22Rv1 (cell line): ENCODE measurements at regions not wholly inside any gene's neighbourhood (a gene's known extent, or its start where the extent isn't known, plus 50 kb on each side); places are given as distances from the start of the nearest gene placed in this dataset.

ENCODE experiments used
- ZFX ChIP-seq: fragments of 450-650 bp; IDR thresholded peaks from 2 replicates; pipeline ENCODE4 v1.6.1; 2017; ENCODE audit warnings: antibody characterized with exemption, borderline replicate concordance
- TF ChIP-seq, protein P1 (sequence below): fragments of 450-650 bp; IDR thresholded peaks from 2 replicates; pipeline ENCODE4 v1.5.1; 2017; ENCODE audit warnings: mild to moderate bottlenecking

DNA sequence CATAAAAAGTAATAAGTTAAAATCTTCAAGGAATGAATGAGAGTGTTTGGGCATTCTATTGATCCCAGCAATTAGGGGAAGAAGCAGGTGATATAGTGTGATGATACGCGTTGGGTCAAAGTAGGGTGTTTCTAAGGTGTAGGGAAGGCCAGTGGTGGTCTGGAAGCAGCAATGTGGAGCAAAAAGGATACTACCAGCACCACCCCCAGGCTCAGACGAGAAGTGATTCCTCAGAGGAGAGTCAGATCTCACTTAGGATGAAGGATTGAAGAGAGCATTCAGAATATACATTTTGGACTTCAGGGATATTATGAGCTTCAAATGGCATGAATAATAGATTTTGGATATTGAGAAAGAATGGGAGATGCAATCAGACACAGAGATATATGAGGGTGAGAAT is 497.6 kb downstream of the RMST start:
- TF ChIP-seq, protein P1, sequence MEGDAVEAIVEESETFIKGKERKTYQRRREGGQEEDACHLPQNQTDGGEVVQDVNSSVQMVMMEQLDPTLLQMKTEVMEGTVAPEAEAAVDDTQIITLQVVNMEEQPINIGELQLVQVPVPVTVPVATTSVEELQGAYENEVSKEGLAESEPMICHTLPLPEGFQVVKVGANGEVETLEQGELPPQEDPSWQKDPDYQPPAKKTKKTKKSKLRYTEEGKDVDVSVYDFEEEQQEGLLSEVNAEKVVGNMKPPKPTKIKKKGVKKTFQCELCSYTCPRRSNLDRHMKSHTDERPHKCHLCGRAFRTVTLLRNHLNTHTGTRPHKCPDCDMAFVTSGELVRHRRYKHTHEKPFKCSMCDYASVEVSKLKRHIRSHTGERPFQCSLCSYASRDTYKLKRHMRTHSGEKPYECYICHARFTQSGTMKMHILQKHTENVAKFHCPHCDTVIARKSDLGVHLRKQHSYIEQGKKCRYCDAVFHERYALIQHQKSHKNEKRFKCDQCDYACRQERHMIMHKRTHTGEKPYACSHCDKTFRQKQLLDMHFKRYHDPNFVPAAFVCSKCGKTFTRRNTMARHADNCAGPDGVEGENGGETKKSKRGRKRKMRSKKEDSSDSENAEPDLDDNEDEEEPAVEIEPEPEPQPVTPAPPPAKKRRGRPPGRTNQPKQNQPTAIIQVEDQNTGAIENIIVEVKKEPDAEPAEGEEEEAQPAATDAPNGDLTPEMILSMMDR: no peak
- no peak for TF ChIP-seq ZFX
